Upper lobe of left lung (tissue), 4 donors: ENCODE measurements at regions not wholly inside any gene's neighbourhood (a gene's known extent, or its start where the extent isn't known, plus 50 kb on each side); places are given as distances from the start of the nearest gene placed in this dataset.

Experiments
- EP300 ChIP-seq, 4 donors: sonication (generic); formaldehyde crosslinking; IDR thresholded peaks; one replicate each; pipeline ENCODE4 v1.5.1; 2017; ENCODE audit warnings: antibody characterized with exemption in 4 of 4, control low read depth in 2 of 4
- TF ChIP-seq, protein P1 (sequence below), 6 experiments: fragments of 450-650 bp in 4 of 6; fragments of 200-600 bp in 2 of 6; sonication (generic) in 2 of 6; IDR thresholded peaks; one replicate each; pipeline ENCODE4 v1.5.1; 2016 to 2019; ENCODE audit warnings: antibody characterized with exemption in 6 of 6

DNA sequence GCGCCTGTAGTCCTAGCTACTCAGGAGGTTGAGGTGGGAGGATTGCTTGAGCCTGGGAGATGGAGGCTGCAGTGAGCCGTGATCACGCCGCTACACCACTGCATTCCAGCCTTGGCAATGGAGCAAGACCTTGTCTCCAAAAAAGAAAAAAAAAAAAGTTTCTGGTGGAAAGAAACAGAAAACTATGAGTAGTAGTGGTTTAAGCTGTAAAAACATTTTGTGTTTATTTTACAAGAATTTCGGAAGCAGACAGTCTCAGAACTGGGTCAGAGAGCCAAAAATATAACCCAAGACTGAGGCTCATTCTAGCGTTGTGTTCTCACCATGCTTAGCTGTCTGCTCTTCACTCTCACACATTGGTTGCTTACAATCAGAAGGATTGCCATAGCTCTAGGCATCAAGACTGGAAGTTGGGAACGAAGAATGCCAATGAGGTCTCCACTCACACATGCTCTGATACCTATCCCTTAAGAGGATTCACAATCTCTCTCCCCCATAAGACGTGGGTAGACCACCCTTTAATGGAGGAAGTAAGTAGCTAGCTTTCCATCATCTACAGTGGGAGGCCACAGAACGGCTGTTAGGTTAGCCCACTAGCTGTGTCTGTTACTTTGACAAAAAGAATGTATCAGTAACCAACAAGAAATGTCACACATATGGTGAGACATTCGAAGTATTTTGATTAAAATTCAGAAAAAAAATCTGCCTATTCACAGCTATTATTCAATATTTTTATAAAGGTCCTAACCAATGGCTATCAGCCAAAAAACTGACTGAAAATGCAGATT lies 117.6 kb upstream of the RASSF8 start:
- TF ChIP-seq, protein P1, sequence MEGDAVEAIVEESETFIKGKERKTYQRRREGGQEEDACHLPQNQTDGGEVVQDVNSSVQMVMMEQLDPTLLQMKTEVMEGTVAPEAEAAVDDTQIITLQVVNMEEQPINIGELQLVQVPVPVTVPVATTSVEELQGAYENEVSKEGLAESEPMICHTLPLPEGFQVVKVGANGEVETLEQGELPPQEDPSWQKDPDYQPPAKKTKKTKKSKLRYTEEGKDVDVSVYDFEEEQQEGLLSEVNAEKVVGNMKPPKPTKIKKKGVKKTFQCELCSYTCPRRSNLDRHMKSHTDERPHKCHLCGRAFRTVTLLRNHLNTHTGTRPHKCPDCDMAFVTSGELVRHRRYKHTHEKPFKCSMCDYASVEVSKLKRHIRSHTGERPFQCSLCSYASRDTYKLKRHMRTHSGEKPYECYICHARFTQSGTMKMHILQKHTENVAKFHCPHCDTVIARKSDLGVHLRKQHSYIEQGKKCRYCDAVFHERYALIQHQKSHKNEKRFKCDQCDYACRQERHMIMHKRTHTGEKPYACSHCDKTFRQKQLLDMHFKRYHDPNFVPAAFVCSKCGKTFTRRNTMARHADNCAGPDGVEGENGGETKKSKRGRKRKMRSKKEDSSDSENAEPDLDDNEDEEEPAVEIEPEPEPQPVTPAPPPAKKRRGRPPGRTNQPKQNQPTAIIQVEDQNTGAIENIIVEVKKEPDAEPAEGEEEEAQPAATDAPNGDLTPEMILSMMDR (IDR thresholded peaks at IDR 0.05): no peak
- no peak for TF ChIP-seq EP300 (IDR thresholded peaks at IDR 0.05)
